ENCODE measurements at regions not wholly inside any gene's neighbourhood (a gene's known extent, or its start where the extent isn't known, plus 50 kb on each side); places are given as distances from the start of the nearest gene placed in this dataset.

DNA sequence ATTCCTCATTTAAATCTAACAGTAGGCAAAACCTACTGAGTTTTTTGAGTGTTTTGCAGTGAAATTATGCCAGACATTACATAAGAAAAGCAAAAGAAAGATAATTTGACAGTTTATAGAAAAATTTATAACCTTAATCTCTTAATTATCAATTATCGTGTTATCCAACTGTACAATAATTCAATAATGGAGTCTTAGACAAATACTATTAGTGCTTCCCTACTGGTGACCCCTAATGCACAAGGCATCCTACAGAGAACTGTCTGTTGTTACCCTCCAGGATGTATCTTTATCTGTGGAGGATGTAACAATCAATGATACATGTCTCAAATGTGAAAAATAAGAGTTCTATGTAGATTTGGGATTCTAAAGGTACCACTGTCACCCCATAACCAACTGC lies 1687.6 kb downstream of the GRIK2 start:
- no peaks in the 10 kb centered on the region for H3K36me3 ChIP-seq (ENCODE audit: control insufficient read depth in 2 of 2, insufficient read depth in 2 of 2, low read length in 1 of 2)
- CTCF ChIA-PET = interaction anchor here (1.2 to 1.7 kb wide), 2 partner anchors 21 to 41 kb away, joined by 3 to 5 read pairs; no protein-coding TSS in a partner anchor
- H3K79me2 ChIP-seq (ENCODE audit: control insufficient read depth, insufficient read depth, low read length) = no peaks in the 10 kb centered on the region
- no peaks in the 10 kb centered on the region for H3K4me1 ChIP-seq (ENCODE audit: control insufficient read depth, insufficient read depth, low read length)
- intact Hi-C loops (cut with micrococcal nuclease; ENCODE audit: unreplicated experiment) (no loop called here), in situ Hi-C loops (cut with MboI) (no loop called here)
- H3K9me3 ChIP-seq (replicated peaks; ENCODE audit: control insufficient read depth, insufficient read depth, low read length) = no peaks in the 10 kb centered on the region
- TF ChIP-seq HDAC2 (IDR thresholded peaks at IDR 0.05) (no peak), FOXK2 (IDR thresholded peaks at IDR 0.05) (no peak)
- TF ChIP-seq, protein P1, sequence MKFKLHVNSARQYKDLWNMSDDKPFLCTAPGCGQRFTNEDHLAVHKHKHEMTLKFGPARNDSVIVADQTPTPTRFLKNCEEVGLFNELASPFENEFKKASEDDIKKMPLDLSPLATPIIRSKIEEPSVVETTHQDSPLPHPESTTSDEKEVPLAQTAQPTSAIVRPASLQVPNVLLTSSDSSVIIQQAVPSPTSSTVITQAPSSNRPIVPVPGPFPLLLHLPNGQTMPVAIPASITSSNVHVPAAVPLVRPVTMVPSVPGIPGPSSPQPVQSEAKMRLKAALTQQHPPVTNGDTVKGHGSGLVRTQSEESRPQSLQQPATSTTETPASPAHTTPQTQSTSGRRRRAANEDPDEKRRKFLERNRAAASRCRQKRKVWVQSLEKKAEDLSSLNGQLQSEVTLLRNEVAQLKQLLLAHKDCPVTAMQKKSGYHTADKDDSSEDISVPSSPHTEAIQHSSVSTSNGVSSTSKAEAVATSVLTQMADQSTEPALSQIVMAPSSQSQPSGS (IDR thresholded peaks at IDR 0.05; ENCODE audit: low read length) = no peak
- no peak overlapping the region for H2AFZ ChIP-seq (ENCODE audit: control insufficient read depth, low read depth, low read length)
- BruUV-seq (replicated peaks) = no TSS peak
- no peak for DNase-seq (ENCODE audit: low read depth, low spot score)
- ATAC-seq = no peak
- H3K27me3 ChIP-seq (replicated peaks in 1 of 2; ENCODE audit: control insufficient read depth in 2 of 2, insufficient read depth in 2 of 2, low read length in 1 of 2) = no peaks in the 10 kb centered on the region
- H3K27ac ChIP-seq (ENCODE audit: control insufficient read depth, insufficient read depth) = no peak overlapping the region
- RAD21 ChIA-PET (ENCODE audit: unreplicated experiment) = interaction anchor here (0.7 to 2.8 kb wide), 4 partner anchors 26 to 42 kb away, joined by 3 to 12 read pairs (median 3); no protein-coding TSS in a partner anchor
- no peak overlapping the region for H3K9ac ChIP-seq (ENCODE audit: control insufficient read depth, insufficient read depth, low read length)
- no peaks in the 10 kb centered on the region for H4K20me1 ChIP-seq (ENCODE audit: control insufficient read depth, insufficient read depth)
- no peak overlapping the region for H3K4me3 ChIP-seq
- no peak for FAIRE-seq
- POLR2A ChIA-PET = interaction anchor here (1.1 kb wide), 1 partner anchor 126 kb away, joined by 3 read pairs; no protein-coding TSS in a partner anchor
- SMC1A ChIA-PET (ENCODE audit: uncharacterized antibody, unreplicated experiment) = interaction anchor here (1.1 to 3.4 kb wide), 6 partner anchors 15 to 40 kb away, joined by 3 to 8 read pairs (median 6); no protein-coding TSS in a partner anchor
- H3K4me2 ChIP-seq (ENCODE audit: control insufficient read depth, insufficient read depth) = no peak overlapping the region
- WGBS (ENCODE audit: insufficient coverage, insufficient replicate concordance, low lambda C conversion rate, missing lambda C conversion rate) = 0% methylated on average over 1 of the region's 1 CpG

DNA sequence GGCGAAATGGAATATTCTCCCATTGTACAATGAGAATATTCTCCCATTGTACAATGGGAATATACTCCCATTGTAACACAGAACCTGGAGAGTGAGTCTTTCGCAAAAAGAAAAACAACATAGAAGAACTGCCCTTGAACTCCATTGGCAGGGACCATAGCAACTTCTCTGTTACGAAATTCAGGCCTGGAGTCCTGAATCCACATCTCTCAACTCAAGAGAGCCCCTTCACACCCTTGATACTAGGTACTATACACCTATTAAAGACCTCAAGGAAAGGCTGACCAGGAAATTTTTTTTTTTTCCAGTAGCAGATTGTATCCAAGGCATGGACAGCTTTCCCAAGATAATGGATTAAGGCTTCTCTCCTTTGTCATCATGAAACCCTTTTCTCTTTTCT lies 1687.0 kb downstream of the GRIK2 start:
- Histone ChIP-seq H3K4me3 (no peak overlapping the region), H2AFZ (ENCODE audit: control insufficient read depth, low read depth, low read length) (no peak overlapping the region), H3K79me2 (ENCODE audit: control insufficient read depth, insufficient read depth, low read length) (no peaks in the 10 kb centered on the region), H3K27ac (ENCODE audit: control insufficient read depth, insufficient read depth) (no peak overlapping the region), H3K9ac (ENCODE audit: control insufficient read depth, insufficient read depth, low read length) (no peak overlapping the region), H3K4me2 (ENCODE audit: control insufficient read depth, insufficient read depth) (no peak overlapping the region), H4K20me1 (ENCODE audit: control insufficient read depth, insufficient read depth) (no peaks in the 10 kb centered on the region), H3K27me3 (replicated peaks in 1 of 2; ENCODE audit: control insufficient read depth in 2 of 2, insufficient read depth in 2 of 2, low read length in 1 of 2) (no peaks in the 10 kb centered on the region), H3K4me1 (ENCODE audit: control insufficient read depth, insufficient read depth, low read length) (no peaks in the 10 kb centered on the region), H3K36me3 (ENCODE audit: control insufficient read depth in 2 of 2, insufficient read depth in 2 of 2, low read length in 1 of 2) (no peaks in the 10 kb centered on the region), H3K9me3 (replicated peaks; ENCODE audit: control insufficient read depth, insufficient read depth, low read length) (no peaks in the 10 kb centered on the region)
- in situ Hi-C loops (cut with MboI) (no loop called here), intact Hi-C loops (cut with micrococcal nuclease; ENCODE audit: unreplicated experiment) (no loop called here)
- no peak for ATAC-seq
- ChIA-PET SMC1A (ENCODE audit: uncharacterized antibody, unreplicated experiment) (interaction anchor here (0.6 to 3.4 kb wide), 9 partner anchors 8 to 130 kb away, joined by 3 to 8 read pairs (median 4); no protein-coding TSS in a partner anchor), RAD21 (ENCODE audit: unreplicated experiment) (interaction anchor here (0.7 to 1.4 kb wide), 5 partner anchors 22 to 190 kb away, joined by 3 to 4 read pairs (median 3); no protein-coding TSS in a partner anchor), POLR2A (no interaction called here), CTCF (interaction anchor here (1.7 kb wide), 1 partner anchor 42 kb away, joined by 6 read pairs; no protein-coding TSS in a partner anchor)
- FAIRE-seq = no peak
- WGBS (ENCODE audit: insufficient coverage, insufficient replicate concordance, low lambda C conversion rate, missing lambda C conversion rate) = 20% methylated on average over 3 of the region's 3 CpGs
- no TSS peak for BruUV-seq (replicated peaks)
- TF ChIP-seq DPF2 (IDR thresholded peaks at IDR 0.05) = no peak
- TF ChIP-seq BCL11A (IDR thresholded peaks at IDR 0.05; ENCODE audit: low read depth, low read length) = no peak
- TF ChIP-seq, protein P2, sequence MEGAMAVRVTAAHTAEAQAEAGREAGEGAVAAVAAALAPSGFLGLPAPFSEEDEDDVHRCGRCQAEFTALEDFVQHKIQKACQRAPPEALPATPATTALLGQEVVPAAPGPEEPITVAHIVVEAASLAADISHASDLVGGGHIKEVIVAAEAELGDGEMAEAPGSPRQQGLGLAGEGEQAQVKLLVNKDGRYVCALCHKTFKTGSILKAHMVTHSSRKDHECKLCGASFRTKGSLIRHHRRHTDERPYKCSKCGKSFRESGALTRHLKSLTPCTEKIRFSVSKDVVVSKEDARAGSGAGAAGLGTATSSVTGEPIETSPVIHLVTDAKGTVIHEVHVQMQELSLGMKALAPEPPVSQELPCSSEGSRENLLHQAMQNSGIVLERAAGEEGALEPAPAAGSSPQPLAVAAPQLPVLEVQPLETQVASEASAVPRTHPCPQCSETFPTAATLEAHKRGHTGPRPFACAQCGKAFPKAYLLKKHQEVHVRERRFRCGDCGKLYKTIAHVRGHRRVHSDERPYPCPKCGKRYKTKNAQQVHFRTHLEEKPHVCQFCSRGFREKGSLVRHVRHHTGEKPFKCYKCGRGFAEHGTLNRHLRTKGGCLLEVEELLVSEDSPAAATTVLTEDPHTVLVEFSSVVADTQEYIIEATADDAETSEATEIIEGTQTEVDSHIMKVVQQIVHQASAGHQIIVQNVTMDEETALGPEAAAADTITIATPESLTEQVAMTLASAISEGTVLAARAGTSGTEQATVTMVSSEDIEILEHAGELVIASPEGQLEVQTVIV (IDR thresholded peaks at IDR 0.05; ENCODE audit: borderline replicate concordance, partially characterized antibody) = no peak
- TF ChIP-seq CREB1 (IDR thresholded peaks at IDR 0.05; ENCODE audit: low read depth) = no peak
- TF ChIP-seq MEF2B (IDR thresholded peaks at IDR 0.05; ENCODE audit: partially characterized antibody, poor library complexity, severe bottlenecking) = no peak
- no peak for DNase-seq (ENCODE audit: low read depth, low spot score)
